Activated effector memory CD4-positive, alpha-beta T cell treated with anti-CD3 and anti-CD28 coated beads, Interleukin-2, amount 50 U/mL, for 16 hours (primary cell): ENCODE measurements at regions not wholly inside any gene's neighbourhood (a gene's known extent, or its start where the extent isn't known, plus 50 kb on each side); places are given as distances from the start of the nearest gene placed in this dataset.
"Not testable (repeated sequence)": the region's sequence is repeated elsewhere in the genome, so short reads cannot be mapped to it uniquely, and the experiment has no call there.

Experiments
- DNase-seq: peaks from one replicate; pipeline ENCODE4 v3.0.0-alpha.2; 2020

DNA sequence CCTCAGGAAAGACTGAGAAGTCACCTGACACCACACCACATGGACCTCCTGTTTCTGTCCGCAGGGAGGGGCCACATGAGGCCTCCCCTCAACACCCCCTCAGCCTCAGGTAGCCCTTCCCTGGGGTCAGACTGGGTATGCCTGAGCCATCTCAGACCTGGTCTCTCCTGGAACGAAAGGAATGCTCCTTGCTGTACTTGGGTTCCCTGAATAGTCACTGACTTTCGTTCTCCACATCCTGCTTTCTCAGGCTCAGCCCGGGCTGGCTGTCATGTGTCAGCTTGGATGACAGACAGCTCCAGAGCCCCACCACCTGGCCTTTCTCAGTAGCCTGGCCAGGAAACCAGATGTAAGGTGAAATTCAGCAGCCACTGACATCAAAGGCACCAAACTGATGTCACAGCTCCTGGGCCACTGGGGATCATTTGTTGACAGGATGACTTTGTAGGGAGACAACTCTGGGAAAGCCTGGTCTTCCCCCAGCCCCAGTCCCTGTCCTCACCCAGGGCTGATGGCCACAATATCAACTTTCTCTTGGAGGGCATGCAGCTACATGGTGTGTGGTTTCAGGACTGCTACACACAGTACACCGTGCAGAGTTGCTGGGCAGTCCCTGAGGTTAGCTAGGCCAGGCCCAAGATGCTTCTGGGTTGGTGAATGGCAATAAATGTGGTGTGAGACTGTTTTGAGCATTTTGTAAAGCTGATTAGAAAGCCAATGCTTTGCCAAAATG is 141.4 kb upstream of the MRPS22 start:
- no peak for DNase-seq

DNA sequence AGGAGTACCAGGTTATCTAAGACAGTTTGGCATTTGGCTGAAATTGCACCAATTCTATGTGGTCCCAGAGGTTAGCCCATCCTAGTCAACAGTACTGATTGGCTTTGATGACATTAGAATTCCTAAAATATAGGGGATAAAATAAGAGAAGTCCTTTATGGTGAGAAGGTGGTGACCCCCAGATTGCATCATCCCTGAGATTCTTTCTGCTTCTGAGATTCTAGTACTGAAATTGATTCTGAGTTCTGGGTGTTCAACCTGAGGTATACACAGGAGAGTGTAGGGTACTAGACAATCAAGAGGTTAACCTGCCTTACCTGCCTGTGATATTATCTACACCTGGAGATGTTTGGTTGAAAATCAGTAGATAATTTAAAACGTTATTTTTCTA is 140.9 kb upstream of the MRPS22 start:
- no peak for DNase-seq

DNA sequence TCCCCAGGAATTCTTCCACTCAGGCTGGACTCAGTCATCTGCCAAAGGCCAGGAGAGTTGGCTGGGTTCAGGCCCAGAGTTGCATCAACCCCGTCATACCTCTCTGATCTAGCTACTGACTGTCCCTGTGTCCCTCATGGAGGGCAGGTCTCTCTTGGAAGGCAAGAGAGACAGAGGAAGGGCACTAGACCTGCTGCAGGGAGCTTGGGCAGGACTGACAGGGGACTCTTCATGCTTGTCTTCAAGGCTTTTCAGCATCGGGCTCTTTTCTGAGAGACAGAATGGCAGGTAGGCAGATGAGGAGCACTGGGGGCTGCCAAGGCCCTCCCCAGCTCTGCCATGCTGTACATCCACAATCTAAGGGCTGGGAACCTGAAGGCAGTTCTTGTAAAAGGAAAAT is 140.1 kb upstream of the MRPS22 start:
- DNase-seq, result no peak

DNA sequence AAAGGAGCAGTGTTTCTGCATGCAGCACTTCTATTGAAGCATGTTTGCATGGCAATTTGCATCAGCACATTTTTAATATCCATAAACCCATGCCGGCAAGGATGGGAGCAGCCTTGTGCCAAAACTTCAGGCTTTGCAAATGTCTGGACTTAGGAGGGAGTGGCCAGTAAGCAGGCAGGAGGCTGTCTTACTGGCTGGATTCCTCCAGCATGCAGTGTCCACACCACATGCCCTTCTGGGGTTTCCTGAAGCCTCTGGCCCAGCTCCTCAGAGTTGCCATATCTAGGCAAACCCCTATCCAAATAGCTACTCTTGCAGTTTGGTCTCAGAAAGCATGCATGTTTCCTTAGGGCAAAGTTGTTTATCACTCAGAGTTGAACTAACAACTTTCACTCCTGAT is 139.1 kb upstream of the MRPS22 start:
- DNase-seq, result no peak

DNA sequence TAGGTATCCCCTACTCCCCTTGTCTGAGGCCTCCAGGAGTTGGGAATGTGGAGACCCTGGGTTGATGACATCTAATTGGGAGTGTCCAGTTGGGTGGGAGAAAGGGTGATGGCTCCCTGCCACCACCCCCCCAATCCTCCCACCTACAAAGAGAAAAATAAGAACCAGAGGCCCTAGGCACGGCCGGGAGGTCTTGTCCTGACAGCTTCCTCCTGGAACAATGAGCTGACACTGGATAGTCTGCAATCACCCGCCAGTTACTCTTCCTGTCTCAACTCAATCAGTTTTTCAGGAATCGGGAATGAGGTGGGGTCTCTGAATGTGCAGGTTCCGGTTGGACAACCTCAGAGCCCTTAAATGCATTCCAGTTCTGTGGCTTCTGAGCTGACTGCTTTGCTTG is 129.9 kb upstream of the MRPS22 start:
- DNase-seq, result no peak

DNA sequence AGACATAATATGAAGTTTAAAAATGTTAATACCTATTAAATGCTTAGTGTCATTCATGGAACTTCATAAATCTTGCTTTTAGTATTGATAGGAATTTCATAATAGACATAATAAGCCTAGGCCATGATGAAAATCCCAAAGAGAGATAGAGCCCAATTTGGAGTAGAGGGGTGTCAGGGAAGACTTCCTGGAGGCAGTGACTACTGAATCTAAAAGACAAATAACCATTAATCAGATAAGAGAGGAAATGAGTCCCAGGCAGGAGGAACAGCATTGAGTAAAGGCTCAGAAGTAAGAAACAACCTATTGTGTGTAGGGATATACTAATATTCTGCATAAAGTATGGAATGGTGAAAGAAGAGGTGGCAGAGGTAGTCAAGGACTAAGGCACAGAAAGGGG is 126.9 kb upstream of the MRPS22 start:
- no peak for DNase-seq

DNA sequence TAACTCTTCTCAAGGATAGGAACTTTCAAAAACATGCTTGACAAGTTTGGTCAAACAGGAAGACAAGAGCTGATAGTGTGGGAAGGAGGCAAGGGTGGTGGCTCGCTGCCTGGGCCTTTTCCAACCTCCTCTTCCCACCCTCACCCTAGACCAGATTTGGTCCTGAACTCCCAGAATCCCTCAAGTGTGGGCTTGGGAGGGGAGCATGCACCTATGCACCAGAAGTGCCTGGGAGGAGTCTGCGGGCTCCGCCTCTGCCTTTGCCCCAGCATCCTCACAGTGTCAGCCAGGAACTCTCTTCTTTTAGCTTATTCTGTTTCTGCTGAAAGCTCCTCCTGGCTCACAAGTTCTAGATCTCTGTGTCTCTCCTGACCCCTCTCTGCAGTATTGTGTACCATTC is 126.2 kb upstream of the MRPS22 start:
- DNase-seq, result no peak

DNA sequence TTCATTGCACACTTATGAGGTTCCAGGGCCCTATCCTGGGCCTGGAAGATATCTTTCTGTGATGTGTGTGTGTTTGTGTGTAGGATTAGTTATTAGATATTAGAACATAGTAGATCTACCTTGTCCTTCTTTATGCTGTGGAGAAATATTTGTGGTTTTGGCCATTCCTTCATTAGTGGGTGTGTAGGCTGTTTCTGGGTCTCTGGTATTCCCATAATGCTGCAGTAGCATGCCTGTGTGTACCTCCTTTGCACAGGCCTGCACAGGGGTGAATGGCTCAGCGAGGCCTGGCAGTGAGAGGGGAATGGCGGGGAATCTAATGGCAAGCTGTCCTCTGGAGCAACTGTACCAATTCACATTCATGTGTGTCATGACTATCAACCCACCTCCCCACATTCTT is 125.8 kb upstream of the MRPS22 start:
- no peak for DNase-seq

DNA sequence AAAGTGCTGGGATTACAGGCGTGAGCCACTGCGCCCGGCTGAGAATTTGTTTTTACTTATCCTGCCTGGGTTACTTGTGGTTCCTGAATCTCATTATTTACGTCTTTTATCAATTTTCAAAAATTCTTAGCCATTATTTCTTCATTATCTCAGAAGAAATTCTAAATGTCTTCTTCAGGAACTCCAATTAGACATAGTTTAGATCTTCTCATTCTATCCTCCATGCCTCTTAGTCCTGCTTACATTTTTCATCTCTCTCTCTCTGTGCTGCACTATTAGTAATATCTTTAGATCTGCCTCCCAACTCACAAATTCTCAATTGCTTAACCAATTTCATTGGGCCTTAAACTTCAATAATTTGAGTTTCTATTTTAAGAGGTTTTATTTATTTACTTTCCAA is 124.4 kb upstream of the MRPS22 start:
- DNase-seq, result no peak

DNA sequence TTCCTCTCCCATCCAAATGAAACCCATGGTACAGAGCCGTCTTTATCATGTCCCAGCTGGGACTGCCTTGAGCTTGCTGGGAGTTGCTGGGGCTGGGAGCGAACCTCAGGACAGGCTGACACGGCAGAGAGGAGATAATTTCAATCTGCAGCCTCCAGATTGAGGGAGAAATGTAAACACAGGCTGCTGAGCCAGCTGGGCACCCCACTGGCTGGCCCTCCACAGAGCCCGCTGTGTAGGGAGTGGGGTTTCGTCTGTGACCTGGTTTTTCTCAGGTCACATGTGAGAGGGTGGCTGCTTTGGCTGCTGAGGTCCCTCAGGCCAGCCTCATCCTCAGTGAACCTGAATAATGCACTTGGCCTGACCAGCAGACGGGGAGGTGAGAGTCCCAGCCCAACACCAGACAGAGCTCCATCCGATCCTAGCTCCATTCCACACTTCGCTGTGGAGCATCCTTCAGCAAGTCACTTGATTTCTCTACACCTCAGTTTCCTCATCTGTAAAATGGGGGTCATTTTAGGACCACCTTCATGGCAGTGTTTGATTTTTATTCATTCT is 121.6 kb upstream of the MRPS22 start:
- DNase-seq, result no peak

DNA sequence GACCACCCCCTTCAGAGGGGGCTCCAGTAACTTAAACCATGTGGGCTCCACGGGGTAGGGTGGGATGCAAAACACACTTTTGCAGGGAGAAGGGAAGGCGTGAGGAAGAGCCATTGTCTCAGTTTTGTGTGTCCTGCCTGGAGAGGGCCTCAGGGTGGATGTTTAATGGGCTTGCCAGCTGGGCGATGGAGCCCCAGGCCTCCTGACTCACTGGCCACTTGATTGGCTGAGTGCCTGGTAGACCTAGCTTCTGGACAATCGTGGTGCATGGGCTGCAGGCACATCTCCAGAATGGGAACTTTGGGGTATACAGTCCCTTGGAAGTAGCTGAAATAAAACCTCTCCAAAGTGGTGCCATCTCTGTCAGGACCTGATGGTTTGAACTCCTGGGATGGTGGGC is 118.3 kb upstream of the MRPS22 start:
- DNase-seq, result no peak

DNA sequence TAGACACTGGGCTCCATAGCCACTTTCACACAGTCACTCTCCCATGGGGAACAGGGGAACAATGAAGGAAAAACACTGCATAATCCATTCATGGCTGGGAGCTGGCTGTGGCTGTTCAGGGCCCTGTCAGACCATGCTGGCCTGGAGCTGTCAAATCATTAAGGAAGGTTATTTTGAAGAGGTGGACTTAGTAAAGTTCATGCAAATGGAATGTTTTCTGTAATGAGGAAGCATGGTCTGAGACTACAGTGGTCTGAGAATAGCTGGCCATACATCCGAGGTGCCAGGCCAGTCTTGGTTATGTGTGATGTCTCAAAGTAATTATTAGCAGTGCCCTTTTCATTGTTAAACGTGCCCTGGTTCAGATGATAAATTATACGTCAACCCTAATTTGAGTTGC is 117.1 kb upstream of the MRPS22 start:
- no peak for DNase-seq

DNA sequence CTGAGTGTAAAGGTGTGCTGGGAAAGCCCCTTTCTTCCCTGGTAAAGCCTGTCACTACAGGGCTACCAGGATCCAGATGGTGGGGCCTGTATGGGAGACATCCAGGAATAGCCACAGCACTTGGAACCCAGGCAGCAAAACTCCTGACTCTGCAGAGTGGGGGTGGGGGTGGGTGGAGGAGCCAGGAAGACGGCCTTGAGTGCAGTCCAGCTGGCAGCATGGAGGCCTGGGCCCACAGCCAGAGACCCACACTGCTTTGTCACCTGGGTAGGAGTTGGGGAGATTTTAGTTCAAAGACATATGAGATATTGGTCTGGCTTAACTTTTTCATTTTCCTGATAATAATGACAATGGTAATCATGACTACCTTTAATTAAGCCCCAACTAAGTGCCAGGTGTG is 116.7 kb upstream of the MRPS22 start:
- no peak for DNase-seq

DNA sequence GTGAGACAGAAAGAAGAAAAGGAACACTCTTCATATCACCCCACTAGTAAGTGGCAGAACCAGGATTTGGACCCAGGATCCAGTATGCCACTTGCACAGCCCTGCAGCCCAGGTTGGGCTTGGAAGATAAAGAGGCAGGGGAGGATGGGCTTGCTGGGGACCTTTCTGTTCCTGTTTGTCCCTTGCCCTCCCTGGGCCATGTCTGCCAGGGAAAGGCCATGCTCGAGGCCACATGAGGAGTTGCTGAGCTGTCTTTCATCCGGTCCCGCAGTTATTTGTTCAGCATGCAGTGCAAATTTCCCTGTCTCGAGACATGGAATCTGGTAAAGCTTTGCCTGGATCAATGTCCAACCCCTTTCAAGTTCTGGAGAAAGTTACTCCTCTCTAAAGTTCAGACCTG is 116.0 kb upstream of the MRPS22 start:
- DNase-seq, result no peak

DNA sequence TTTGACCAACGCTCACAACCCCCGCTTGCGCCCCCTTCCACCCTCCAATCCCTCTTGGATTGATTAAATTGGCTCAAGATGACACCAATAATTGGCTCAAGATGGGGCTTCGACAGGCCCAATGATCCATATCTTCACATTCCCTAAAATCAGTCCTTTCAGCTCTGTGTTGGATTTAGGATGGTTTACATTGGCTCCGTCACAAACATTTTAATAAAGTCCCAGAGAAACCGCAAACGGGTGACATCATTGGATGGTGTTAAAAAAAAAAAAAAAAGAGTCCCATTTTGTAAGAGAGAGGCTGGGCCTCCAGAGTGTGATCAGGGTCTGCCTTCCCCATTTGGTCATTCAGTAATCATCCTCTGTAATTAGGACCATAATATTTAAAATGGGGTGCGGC is 113.4 kb upstream of the MRPS22 start:
- no peak for DNase-seq

DNA sequence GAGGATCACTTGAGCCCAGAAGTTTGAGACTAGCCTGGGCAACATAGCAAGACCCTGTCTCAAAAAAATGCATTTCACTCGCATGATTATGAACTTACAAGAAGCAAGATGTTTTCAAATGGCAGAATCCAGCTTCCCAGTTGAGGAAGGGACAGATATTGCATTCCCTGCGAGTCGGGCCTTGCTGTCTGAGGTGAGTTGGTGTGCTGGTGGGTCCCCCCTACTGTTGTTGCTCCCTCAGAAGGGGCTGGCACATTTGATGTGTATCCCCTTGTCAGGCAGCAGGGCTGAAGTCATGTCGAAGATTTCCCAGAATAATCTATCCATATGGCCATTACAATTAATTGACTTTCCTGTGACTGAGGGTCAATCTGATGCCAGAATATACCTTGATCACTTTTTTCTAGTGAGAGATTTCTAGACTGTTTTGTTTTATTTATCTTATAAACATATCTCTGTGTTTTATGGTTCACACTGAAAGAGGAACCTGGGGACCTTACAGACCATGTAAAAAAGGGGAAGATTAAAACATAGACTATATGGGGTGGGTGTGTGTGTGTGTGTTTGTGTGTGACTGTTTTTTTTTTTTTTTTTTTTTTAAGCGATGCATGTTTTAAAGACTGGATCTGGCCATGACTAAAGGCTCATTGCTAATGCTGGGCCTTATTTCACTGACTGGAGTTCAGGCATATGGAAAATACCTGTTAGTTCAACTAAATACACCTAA is 112.1 kb upstream of the MRPS22 start:
- DNase-seq, result no peak

DNA sequence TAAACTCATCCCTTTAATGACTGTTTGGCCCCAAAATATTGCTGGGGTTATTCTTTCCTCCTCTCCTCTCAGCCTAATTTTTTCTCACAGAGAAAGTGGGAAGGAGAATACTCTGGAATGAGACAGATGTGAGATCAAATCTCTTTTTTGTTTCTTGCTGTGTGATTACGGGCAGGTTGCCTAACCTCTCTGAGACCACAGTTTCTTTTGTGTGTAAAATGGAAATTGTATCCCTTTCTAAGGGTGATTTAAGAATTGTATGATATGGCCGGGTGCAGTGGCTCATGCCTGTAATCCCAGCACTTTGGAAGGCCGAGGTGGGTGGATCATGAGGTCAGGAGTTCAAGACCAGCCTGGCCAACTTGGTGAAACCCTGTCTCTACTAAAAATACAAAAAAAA is 111.5 kb upstream of the MRPS22 start:
- not testable (repeated sequence) for DNase-seq

DNA sequence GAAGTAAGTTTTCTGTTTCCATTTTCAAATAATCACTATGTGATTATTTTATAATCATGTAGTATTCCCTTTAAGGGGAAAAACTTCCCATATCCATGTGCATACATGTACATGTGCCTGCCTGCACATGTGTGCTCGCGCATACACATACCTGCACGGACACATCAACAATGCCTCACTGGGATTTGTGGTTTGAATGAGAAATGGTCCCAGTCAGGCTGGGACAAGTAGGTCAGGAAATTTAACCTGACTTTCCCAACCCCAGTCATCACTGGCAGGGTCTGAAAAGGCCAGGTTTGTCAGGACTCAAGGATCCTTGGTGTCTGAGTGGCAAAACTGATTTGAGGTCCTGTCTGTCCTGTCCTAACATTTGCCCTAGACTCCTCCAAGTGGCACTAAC is 109.3 kb upstream of the MRPS22 start:
- no peak for DNase-seq

DNA sequence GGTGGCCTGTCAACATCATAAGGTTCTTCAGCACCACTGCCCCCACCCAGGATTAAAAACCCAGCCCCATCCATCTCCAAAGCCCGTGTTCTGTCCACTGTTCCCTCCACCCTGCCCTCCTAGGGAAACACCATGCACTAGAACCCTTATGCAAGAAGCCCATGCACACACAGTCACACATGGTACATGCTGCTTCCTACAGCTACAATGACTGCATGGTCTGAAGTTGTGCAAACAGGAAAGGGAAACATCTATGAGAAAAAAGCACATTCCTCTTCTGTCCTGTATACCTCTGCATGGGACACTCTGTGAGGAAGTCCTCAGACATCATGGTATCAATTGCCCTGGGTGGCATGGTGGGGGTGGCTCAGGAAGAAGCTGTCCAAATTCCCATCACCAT is 108.6 kb upstream of the MRPS22 start:
- DNase-seq, result no peak

DNA sequence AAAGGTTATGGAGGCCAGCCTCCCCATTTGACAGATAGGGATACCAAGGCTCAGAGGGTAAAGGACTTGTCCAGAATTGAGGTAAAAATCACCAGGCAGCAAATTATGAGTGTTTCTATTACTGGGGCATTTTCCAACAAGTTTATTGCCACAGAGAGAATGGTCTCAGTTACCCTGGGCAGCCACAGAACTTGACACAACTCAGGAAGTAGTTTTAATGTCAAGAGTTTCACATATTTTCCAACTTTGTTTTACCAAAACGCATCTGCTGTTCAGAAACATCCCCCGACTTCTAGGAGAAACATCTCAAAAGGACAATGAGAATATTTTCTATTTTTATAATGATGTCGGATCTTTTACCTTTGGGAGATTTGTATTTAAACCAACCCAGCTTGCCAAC is 107.5 kb upstream of the MRPS22 start:
- no peak for DNase-seq

DNA sequence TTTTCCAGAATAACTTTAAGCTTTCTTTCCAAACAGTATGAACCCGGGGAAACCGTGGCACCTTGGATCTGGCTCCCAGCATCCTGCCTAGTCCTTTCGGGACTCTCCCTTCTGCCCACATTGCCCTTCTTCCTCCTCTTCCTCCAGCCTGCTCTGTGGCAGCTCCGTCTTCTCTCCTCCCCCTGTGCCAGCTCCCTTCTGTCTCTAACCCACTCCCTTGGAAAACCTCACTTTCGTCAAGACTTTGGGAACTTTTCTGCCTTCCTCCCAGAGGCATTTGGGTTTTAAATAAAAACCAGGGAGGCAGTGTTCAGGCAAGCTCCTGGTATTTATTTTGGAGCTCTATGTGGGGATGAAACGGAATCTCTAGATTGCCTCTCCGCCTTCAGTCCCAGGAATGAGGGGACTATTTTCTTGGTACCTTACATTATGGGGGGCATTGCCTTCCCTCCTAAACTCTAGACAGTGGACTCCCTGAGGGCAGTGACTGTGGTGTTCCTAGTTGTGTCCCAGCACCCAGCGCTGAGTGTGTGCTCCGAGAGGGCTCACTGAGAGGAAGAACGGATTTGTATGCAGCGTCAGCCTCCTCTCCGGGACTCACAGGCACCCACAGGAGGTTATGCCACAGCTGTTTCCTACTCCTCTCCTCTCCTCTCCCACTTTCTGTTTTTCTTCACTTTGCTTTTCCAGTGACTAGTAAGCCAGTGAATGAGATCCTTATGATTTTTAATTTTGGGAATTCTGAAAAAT is 105.4 kb upstream of the MRPS22 start:
- DNase-seq, result no peak

DNA sequence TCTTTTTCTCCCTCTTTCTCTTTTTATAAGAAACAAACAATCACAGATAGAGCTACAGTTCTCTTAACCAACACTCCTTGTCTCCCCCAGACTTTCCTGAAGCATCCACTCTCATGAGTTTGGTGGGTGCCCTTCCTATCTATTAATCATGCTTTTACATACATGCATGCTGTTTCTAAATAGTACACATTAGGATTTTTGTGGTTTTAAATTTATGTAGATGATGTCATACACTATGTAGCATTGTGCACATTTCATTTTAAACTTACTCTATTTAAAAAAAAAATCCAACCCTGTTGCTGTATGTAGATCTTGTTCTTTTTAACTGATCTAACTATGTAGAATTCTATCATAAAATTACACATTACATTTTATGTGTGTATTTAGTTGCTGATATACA is 104.3 kb upstream of the MRPS22 start:
- DNase-seq, result no peak

DNA sequence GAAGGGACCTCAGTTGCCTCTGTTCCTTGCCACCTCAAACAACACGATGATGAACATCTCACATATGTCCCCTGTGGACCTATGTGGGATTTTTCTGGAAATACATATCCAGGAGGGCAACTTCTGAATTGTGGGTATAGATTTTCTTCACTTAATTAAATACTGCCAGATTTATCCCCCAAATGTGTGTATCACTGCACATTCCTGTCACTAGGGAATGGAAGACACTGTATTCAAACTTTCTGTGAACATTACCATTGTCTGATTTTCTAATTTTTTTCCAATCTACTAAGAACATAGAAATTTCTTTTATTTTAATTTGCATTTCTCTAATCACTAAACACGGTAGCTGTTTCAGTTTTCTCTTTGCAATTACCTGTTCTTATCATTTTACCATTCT is 102.0 kb upstream of the MRPS22 start:
- no peak for DNase-seq

DNA sequence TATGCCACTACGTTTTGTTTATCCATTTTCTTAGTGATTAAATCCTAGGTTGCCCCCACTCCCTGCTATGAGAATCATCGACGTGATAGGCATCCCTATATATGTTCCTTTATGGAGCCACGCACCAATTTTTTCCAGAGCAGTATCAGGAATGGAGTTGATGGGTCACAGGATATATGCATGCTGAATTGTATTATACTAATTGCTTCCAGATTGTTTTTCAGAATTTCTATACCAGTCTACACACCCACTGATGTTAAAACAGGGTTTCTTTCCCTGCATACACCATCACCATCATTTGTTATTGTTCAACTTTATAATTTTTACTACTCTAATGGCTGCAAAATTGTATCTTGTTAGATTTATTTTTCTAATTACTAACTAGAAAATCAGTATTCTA is 100.1 kb upstream of the MRPS22 start:
- DNase-seq, result no peak
